Stimulated activated CD8-positive, alpha-beta memory T cell treated with anti-CD3 and anti-CD28 coated beads, Interleukin-15, amount 100 ng/mL, for 48 hours (primary cell): ENCODE measurements at regions not wholly inside any gene's neighbourhood (a gene's known extent, or its start where the extent isn't known, plus 50 kb on each side); places are given as distances from the start of the nearest gene placed in this dataset.
"Not testable (repeated sequence)": the region's sequence is repeated elsewhere in the genome, so short reads cannot be mapped to it uniquely, and the experiment has no call there.

Experiments used
- DNase-seq, 2 donors: peaks; one replicate each; pipeline ENCODE4 v3.0.0-alpha.2; 2020; ENCODE audit warnings: low read depth in 2 of 2

DNA sequence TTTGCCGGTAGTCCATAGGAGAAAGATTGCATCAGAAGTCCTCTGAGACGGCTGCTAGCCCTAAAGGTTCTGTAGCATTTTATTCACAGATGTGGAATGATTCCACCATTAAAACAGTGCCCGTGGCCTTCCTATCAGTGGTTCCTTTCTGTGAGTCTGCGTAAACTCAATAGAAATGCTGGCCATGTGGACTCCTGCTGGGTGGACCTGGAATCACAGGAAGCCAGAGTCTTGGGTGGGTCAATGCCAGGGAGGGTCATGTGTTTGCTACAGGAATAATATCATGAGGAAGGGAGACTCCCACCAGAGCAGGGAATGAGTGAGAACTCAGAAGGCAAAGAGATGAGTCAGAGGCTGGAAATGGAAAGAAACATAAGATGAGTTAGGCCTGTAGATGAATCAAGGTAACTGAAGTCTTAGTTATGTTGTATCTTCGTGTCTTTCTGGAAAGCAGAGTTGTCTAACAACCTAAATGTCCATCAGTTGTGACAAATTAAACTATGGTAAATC lies 410.4 kb upstream of the AUTS2 start:
- DNase-seq, result no peak

DNA sequence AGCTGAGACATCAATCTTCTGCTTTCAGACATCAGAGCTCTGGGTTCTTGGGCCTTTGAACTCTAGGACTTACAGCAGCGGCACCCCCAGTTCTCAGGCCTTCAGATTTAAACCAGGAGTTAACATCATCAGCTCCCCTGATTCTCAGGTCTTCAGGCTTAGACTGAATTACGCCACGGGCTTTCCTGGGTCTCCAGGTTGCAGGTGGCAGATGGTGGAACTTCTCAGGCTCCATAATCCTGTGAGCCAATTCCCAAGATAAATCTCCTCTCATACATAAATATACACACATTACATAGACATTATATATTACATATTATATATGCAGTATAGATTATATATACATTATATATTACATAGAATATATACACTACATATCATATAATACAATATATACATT lies 408.9 kb upstream of the AUTS2 start:
- no peak for DNase-seq

DNA sequence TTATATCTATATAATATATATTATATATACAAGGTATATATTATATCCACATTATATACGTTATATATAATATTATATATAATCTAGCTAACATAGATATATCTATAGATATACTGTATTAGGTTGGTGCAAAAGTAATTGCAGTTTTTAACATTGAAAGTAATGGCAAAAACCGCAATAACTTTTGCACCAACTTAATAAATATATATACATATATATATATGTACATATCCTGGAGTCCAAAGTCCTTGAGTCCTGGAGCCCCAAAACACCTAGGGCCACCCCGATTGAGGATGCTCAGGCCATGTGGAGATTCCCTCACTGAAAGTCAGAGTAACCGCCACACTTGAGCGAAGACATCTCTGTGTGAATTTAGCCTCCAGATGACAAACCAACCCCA lies 408.2 kb upstream of the AUTS2 start:
- DNase-seq, result no peak

DNA sequence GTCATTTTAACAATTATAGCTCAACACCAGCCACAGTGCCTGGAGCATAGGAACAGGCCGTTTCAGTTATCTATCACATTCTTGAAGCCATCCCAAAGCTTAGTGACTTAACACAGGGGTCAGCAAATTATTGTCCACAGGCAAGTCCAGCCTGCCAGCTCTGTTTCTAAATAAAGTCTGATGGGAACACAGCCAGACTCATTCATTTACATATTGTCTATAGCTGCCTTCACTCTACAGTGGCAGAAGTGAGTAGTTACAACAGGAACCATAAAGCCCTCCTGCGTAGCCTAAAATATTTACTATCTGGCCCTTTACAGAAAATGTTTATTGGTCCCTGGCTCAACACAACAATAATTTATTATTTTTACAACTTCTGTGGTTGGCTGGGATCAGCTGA lies 407.5 kb upstream of the AUTS2 start:
- DNase-seq, result no peak

DNA sequence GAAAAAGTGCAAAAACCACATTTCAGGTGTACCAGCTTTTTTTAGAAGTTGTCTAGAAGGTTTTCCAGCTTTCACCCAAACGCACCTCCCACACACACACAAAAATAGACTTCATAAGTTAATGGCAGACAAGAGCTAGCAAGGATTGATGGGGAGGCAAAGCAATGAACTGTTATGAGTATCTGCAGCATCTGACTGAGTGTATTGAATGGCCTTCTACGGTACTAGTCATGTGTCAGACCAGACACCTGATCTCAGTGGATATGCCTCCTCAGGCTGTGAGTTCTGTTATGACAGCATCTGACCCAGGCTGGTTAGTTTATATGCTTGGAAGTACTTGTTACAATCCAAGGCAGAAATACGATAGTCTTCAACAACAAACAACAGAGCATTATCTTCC lies 406.1 kb upstream of the AUTS2 start:
- no peak for DNase-seq

DNA sequence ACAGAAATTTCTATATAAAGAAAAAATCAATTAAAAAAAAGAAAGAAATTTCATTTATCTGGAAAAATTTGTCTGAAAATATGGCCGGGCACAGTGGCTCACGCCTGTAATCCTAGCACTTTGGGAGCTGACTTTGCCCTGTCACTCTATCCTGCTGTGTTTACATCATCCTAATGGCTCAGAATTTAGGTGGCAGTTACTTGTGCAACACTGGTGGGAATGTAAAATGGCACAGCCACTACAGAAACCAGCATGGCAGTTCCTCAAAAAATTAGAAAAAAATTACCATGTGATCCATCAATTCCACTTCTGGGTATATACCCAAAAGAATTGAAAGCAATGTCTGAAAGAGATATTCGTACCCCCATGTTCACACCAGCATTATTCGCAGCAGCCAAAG lies 405.2 kb upstream of the AUTS2 start:
- DNase-seq, result no peak

DNA sequence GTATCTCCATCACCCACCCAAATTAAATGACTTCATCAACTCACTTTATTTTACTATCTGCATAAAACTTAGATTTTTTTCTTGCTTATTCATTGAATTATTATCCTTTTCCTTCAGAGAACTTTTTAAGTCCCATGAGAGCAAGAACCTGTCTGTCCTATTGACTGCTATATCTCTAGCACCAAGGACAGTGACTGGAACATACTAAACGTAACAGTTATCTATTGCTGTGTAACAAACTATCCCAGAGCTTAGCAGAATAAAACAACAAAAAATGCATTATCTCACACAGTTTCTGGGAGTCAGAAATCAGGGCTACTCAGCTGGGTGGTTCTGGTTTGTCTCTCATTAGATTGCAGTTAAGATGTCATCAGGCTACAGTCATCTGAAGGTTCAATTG lies 401.7 kb upstream of the AUTS2 start:
- DNase-seq, result no peak

DNA sequence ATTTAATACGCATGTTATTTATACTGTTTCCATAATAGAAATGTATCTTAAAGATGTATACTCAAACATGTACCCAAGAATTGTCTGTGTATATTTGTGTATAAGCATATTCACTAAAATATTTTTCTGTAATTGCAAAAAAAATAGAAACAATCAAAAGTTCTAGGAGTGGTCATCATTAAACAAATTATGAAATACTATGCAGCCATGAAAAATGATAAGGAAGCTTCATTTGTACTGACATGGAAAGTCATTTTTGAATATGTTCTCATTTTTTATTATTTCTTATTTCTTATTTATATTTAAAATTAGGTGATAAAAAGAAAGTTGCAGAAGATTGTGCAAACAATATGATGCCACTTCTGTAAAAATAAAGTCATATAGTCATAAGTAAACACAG lies 400.0 kb upstream of the AUTS2 start:
- DNase-seq, result no peak

DNA sequence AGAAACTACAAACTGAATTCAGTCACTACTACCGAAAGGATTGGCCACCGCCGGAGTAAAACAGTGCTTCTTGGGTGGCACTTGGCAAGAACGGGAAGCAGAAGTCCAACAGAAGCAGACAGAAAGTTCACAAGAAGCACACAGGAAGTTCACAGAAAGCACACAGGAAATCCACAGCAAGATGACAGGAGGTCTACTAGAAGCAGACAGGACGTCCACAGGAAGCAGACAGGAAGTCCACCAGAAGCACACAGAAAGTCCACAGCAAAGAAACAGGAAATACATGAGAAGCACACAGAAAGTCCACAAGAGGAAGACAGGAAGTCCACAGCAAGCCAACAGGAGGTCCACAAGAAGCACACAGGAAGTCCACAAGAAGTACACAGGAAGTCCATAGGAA lies 399.2 kb upstream of the AUTS2 start:
- DNase-seq, result no peak

DNA sequence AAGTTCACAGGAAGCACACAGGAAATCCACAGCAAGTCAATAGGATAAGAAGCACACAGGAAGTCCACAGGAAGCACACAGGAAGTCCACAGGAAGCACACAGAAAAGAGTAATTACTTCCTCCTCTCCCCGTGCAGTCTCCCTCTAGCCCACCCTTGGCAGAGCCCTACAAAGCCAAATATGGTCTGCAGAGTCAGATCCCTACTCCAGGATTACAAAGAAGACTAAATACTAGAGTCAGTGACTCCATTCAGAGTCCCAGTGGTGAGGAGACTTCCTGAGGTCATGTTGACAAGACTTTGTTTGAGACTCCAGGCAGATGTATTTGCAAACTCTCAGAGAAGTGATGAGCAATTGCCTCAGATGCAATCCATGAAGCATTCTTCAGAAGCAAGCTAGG lies 398.6 kb upstream of the AUTS2 start:
- DNase-seq, result no peak

DNA sequence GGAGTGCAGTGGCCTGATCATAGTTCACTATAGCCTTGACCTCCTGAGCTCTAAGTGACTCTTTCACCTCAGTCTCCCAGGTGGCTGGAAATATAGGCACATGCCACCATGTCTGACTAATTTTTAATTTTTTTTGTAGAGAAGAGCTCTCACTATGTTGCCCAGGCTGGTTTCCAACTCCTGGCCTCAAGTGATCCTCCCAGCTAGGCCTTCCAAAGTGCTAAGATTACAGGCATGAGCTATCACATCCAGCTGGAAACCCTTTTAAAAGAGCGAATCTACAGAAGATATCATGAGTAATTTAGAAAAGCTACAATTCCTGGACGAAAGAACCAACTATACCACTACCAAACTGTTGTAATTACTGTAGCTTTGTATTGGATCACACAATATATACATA lies 394.4 kb upstream of the AUTS2 start:
- DNase-seq, result no peak

DNA sequence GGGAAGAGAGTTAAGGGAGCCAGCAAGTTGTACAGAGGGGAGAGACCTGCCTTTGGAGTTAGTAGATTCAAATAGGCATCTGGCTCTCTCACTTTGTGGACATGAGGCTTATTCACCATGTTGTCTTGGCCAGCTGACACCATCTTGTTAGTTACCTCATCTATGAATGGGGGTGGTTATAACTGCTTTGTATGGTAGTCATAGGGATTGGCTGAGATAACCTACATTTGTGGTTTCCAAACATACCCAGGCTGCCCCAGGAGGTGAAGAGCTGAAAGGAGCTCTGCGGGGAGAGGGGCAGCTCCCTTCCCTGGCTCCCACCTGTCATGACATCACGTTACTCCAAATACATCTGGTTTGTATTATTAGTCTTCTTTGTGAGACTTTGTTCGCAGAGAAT lies 393.3 kb upstream of the AUTS2 start:
- DNase-seq, result no peak

DNA sequence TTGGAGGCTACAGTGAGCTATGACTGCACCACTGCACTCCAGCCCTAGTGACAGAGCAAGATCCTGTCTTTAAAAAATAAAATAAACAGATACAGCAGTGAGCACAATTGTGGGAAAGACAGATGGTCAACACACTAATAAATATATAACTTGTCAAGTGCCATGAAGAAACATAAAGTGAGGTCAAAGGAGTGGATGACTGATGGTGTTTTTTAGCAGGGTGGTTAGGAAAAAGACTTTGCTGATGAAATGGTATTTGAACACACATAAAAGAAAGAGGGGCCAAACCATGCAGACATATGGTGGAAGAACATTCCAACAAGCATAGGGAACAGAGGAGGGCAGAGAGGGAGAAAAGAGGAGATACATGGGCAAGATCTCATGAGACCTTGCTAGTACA lies 392.7 kb upstream of the AUTS2 start:
- no peak for DNase-seq

DNA sequence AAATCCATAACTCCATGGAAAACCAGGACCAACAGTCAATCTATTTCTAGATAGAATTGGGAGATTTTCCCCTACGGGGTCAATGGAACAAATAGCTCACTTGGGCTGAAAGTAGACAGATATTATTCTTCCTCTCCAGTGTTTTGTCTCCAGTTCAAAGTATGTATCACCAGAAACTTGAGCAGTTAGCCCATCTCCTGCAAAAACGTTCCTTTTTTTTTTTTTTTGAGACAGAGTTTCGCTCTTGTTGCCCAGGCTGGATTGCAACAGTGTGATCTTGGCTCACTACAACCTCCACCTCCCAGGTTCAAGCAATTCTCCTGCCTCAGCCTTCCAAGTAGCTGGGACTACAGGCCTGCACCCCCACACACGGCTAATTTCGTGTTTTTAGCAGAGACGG lies 390.0 kb upstream of the AUTS2 start:
- no peak for DNase-seq

DNA sequence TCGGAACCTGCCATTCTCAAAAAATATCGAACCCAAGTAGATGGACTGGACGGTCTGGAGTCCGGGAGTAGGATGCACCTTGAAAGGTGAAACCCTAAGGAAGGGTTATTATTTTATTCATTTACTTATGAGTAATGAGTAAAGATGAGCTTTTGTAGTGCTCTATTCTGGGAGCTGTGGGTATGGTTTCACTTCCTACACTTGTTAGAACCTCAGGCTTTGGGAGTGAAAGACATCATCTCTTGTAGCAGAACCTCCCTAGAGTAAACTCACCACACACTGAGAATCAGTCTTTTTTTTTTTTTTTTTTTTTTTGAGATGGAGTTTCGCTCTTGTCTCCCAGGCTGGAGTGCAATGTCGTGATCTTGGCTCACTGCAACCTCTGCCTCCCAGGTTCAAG lies 389.4 kb upstream of the AUTS2 start:
- DNase-seq, result no peak

DNA sequence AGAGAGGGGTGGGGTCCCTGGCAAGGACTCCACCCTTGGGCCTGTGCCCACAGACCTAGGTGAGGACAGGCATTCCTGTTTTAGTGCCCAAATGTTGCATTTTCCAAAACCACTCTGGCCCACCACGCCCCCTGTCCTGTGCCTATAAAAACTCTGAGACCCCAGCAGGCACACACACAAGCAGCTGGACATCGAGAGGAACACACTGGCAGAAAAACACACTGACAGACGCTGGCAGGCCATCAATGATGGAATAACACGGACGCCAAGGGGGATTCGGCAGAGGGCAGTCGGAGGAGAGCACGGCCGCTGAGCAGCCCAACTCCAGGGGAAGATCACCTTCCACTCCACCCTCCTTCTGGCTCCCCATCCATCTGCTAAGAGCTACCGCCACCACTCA lies 386.9 kb upstream of the AUTS2 start:
- DNase-seq, result no peak

DNA sequence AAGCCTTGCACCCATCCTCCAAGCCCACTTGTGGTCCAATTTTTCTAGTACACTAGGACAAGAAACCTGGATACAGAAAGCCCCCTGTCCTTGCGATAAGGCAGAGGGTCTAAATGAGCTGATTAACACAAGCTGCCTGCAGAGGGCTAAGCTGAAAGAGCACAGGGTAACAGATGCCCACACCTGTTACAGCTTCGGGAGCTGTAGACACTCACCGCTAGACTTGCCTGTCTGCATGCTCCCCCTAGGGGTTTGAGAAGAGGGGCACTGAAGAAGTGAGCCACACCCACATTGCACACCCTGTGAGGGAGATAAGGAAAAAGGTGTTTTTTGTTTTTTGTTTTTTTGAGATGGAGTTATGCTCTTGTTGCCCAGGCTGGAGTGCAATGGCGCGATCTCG lies 386.5 kb upstream of the AUTS2 start:
- no peak for DNase-seq

DNA sequence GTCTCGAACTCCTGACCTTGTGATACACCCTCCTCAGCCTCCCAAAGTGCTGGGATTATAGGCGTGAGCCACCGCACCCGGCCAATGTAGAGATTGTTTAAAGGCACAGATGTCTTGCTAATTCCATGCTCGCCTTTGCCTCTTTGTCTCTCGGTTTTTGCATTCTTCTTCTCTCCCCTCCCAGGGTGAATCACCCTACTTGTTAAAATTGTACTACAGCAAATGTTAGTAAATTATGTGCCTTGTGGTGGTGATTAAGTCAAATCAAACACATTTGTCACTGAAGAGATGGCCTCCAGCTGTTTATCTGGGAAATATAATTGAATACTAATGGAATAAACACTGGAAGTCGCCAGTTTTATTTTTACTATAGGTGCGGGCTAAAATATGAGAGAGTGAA lies 384.4 kb upstream of the AUTS2 start:
- no peak for DNase-seq

DNA sequence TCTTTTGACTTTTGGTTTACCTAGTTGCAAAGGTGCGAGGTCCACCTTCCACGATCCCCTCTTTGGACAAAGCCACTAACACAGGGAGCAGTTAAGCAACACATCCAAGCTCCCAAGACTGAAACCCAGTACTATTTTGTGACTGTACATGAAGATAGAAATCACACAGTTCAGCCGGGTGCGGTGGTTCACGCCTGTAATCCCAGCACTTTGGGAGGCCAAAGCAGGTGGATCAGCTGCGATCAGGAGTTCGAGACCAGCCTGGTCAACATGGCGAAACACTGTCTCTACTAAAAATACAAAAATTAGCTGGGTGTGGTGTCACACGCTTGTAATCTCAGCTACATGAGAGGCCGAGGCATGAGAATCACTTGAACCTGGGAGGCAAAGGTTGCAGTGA lies 382.8 kb upstream of the AUTS2 start:
- DNase-seq, result not testable (repeated sequence)

DNA sequence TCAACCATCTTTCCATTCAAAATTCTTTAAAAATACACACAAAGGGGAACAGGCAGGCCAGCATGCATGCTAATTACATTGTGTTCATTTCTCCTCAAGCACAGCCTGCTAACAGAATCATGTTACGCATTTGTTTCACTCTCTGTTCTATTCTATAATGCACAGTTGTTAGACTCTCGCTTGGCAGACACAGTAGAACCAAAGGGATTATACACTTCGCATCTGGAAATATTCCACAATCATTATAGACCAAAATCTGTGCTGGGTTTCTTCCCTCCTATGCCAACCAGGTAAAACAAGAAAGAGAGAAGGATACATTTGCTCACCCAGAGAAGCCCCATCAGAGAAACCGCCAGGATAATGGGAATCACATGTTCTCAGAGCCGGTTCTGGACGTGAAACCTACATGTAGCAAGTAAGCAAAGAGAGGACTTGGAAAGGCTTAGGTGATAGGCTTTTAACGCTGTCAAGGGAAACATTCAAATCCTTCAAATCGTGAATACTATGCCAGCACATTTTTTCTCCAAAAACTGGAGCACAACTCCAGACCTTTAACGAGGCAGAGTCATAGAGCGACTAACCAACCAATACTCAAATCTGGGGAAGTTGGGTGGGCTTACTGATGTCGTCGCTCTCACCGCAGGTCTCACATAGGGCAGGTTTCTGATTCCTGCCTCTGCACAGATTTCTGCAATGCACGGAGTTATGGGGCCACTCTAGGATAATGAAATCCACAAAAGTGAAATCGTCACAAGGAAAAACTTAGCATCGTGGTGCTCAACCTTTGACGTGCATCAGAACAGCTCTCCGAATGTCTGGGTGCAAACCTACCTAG lies 380.5 kb upstream of the AUTS2 start:
- DNase-seq, result no peak

DNA sequence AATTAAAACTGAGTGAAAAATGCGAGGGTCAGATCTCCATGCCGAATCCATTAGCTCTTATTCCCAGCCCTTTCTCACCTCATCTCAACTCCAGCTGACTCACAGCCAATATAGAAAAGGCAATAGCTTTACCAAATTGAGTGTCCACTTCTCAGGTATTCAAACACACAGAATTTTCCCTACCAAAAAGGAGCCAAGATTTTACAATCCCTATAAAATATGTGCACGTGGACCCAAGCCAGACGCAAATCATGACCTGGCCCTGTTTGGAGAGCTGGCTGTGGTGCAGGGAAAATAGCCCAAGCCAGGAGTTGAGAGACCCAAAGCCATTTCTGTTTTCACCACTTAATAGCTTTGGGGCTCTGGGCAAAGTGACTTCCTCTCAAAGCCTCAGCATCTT lies 379.7 kb upstream of the AUTS2 start:
- no peak for DNase-seq

DNA sequence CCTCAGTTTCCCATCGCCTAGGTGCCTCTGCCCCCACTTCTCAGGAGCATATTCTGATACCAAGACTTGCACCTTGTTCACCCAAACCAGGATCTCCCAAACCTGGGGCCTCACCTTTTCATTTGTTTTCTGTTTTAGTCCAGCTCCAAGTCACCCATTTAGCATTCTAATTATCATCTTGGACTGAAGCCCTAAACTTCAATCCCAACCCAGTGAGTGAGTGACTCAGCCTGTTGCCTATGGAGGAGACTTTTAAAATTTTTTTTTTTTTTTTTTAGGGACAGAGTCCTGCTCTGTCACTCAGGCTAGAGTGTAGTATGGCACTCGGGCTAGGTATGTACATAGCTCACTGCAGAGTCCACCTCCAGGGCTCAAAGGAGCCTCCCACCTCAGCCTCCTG lies 378.9 kb upstream of the AUTS2 start:
- no peak for DNase-seq

DNA sequence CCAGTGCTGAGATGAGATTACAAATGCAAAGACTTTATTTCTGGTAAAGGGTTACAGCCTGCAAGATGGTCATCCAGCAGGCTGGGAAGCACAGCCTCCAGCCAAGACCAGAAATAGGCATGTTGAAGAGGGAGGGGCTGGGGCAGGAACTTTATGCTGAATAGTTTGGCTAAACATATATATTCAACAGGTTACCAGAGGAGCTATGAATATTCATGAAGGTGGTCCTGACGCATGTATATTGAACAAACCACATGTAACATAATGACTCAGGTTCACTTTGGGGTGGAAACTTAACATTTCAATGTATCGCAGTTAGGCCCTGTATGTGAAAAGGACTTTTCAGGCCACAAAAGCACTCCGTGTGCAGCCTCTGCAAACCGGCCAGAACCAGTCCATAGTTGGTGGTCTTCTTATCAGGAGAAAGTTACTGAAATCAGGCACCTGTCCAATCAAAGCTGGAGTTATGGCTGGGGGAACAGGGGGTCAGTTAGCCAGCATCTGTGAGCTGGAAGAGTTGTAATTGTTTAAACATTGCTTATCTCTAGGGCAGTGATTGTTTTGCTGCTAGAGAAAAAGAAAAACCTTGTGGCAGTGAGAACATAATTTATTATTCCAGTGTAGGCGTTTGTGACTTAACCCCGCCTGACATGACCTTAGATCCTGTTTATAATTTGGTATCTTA lies 372.9 kb upstream of the AUTS2 start:
- no peak for DNase-seq
